Gastroesophageal sphincter (tissue), 3 donors: ENCODE measurements at regions not wholly inside any gene's neighbourhood (a gene's known extent, or its start where the extent isn't known, plus 50 kb on each side); places are given as distances from the start of the nearest gene placed in this dataset.

Experiments used
- CTCF ChIP-seq, 4 experiments: fragments of 200-600 bp in 2 of 4; fragments of 450-650 bp in 2 of 4; sonication (generic) in 1 of 4; IDR thresholded peaks; one replicate each; pipeline ENCODE4 v1.5.1; 2017 to 2019; ENCODE audit warnings: antibody characterized with exemption in 4 of 4, mild to moderate bottlenecking in 2 of 4, moderate library complexity in 2 of 4
- EP300 ChIP-seq: sonication (generic); formaldehyde crosslinking; IDR thresholded peaks from one replicate; pipeline ENCODE4 v1.6.1; 2017; ENCODE audit warnings: antibody characterized with exemption, mild to moderate bottlenecking
- POLR2A ChIP-seq, 2 donors: fragments of 450-650 bp; IDR thresholded peaks; one replicate each; pipeline ENCODE4 v1.6.1; 2017; ENCODE audit warnings: antibody characterized with exemption in 2 of 2, mild to moderate bottlenecking in 2 of 2, moderate library complexity in 1 of 2
- POLR2AphosphoS5 ChIP-seq: sonication (generic); formaldehyde crosslinking; IDR thresholded peaks from one replicate; pipeline ENCODE4 v1.6.1; 2017; ENCODE audit warnings: antibody characterized with exemption

- TF ChIP-seq CTCF (IDR thresholded peaks at IDR 0.05) (no peak), POLR2AphosphoS5 (no peak), POLR2A (IDR thresholded peaks at IDR 0.05) (no peak), EP300 (no peak)
These were observed 82.7 kb upstream of the CARMIL1 start for GRCh38 chr6:25196464-25196863.
